Tibial artery (tissue), 4 donors: ENCODE measurements at regions not wholly inside any gene's neighbourhood (a gene's known extent, or its start where the extent isn't known, plus 50 kb on each side); places are given as distances from the start of the nearest gene placed in this dataset.

ENCODE experiments used
- DNase-seq, 2 donors: peaks; one replicate each; pipeline ENCODE4 v3.0.0-alpha.2; 2019
- H3K27ac ChIP-seq, 2 donors: fragments of 200-600 bp; sonication (generic) in 1 of 2; 1 replicate in 1 of 2; 2 replicates in 1 of 2; pipeline ENCODE4 v1.5.1; 2018 to 2019; ENCODE audit warnings: mild to moderate bottlenecking in 1 of 2
- H3K27me3 ChIP-seq, 2 donors: fragments of 200-600 bp; sonication (generic) in 1 of 2; one replicate each; pipeline versions ENCODE4 v1.5.1 to v1.6.0; 2016 to 2019
- H3K36me3 ChIP-seq, 3 donors: fragments of 200-600 bp; sonication (generic) in 2 of 3; one replicate each; pipeline ENCODE4 v1.5.1; 2016 to 2019; ENCODE audit warnings: mild to moderate bottlenecking in 2 of 3
- H3K4me1 ChIP-seq, 4 donors: fragments of 200-600 bp; sonication (generic) in 2 of 4; 1 replicate in 3 of 4; 2 replicates in 1 of 4; pipeline ENCODE4 v1.5.1; 2016 to 2019
- H3K4me3 ChIP-seq, 2 donors: fragments of 200-600 bp; sonication (generic) in 1 of 2; 1 replicate in 1 of 2; 2 replicates in 1 of 2; pipeline ENCODE4 v1.5.1; 2018 to 2019; ENCODE audit warnings: mild to moderate bottlenecking in 2 of 2
- H3K9me3 ChIP-seq, 3 donors: fragments of 200-600 bp; sonication (generic) in 1 of 3; one replicate each; pipeline ENCODE4 v1.5.1; 2016 to 2019
- intact Hi-C: fragments of 100-400 bp; cut with DNase I; formaldehyde crosslinking; loops from one replicate; pipeline ENCODE4 v1.15.0; 2023; ENCODE audit warnings: low total_unique reads
- TF ChIP-seq, protein P1 (sequence below), 2 experiments: fragments of 200-600 bp in 1 of 2; fragments of 450-650 bp in 1 of 2; IDR thresholded peaks; one replicate each; pipeline ENCODE4 v1.5.1; 2017 to 2019; ENCODE audit warnings: antibody characterized with exemption in 2 of 2, mild to moderate bottlenecking in 1 of 2, moderate library complexity in 1 of 2

DNA sequence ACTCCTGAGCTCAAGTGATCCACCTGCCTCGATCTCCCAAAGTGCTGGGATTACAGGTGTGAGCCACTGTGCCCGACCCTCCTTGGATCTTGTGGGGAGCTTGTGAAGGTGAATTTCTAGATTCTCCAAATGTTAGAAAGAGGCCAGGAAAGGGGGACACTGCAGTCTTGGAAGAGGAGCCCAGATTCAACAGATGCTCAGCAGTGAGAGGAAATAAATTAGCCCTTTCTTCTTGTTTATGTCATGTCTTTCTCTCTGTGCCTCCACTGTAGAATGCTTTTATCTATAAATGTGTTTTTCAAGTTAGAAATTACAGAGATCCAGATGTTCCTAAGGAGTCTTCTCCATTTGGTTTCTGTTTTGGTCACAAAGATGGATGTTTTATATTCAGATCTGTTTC, 346.6 kb upstream of the KAZN start:
- TF ChIP-seq, protein P1, sequence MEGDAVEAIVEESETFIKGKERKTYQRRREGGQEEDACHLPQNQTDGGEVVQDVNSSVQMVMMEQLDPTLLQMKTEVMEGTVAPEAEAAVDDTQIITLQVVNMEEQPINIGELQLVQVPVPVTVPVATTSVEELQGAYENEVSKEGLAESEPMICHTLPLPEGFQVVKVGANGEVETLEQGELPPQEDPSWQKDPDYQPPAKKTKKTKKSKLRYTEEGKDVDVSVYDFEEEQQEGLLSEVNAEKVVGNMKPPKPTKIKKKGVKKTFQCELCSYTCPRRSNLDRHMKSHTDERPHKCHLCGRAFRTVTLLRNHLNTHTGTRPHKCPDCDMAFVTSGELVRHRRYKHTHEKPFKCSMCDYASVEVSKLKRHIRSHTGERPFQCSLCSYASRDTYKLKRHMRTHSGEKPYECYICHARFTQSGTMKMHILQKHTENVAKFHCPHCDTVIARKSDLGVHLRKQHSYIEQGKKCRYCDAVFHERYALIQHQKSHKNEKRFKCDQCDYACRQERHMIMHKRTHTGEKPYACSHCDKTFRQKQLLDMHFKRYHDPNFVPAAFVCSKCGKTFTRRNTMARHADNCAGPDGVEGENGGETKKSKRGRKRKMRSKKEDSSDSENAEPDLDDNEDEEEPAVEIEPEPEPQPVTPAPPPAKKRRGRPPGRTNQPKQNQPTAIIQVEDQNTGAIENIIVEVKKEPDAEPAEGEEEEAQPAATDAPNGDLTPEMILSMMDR (IDR thresholded peaks at IDR 0.05), result no peak
- H3K27ac ChIP-seq, result no peak overlapping the region
- DNase-seq, result no peak
- no peaks in the 10 kb centered on the region for H3K9me3 ChIP-seq
- peaks cover 0 to 5% of the 10 kb centered on the region in 2 donors for H3K27me3 ChIP-seq
- no peaks in the 10 kb centered on the region for H3K4me1 ChIP-seq
- no peaks in the 10 kb centered on the region for H3K36me3 ChIP-seq
- H3K4me3 ChIP-seq, result no peak overlapping the region
- intact Hi-C loops, result no loop called here

DNA sequence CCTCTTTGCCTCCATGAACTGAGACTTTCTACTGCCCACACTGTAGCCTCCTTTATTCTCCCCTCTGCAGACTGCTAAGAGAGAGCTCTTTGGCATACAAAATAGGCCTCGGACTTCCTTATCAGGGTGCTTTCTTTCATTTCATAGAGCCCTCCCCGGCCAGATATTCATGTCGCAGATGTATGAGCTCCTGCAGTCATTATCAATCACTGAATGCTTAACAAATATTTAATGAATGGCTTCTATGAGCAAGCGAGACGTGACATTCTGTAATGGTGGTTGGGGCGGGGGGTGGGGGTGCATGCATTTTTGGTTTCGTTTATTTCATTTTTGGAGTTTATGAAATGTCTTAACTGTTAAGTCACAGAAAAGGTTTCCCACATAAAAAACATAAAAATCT, 344.8 kb upstream of the KAZN start:
- H3K27me3 ChIP-seq, result peaks cover 0 to 3% of the 10 kb centered on the region in 2 donors
- intact Hi-C loops, result no loop called here
- H3K27ac ChIP-seq, result no peak overlapping the region
- H3K9me3 ChIP-seq, result no peaks in the 10 kb centered on the region
- TF ChIP-seq, protein P1 (IDR thresholded peaks at IDR 0.05), result no peak
- no peaks in the 10 kb centered on the region for H3K4me1 ChIP-seq
- H3K36me3 ChIP-seq, result no peaks in the 10 kb centered on the region
- H3K4me3 ChIP-seq, result no peak overlapping the region
- DNase-seq, result no peak

DNA sequence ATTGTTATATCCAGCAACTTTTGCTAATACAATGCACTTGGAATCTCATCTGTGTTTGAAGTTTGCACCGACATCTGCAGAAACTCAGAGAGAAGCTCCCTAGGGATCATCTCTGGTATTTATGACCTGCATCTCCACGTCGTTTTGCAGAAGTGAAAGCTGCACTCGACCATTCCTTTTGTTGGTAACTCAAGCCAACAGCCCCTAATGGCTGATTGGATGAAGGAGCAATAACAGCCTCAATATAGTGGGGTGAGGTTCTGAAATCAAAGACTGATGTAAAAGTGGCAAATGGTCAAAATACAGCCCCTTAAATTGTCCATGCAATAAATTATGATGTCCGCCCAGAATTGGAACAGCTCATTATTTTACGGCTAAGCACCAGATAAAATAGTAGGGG, 344.2 kb upstream of the KAZN start:
- H3K27me3 ChIP-seq, result peaks cover 0 to 6% of the 10 kb centered on the region in 2 donors
- TF ChIP-seq, protein P1 (IDR thresholded peaks at IDR 0.05), result no peak
- no peak overlapping the region for H3K4me3 ChIP-seq
- no peaks in the 10 kb centered on the region for H3K36me3 ChIP-seq
- intact Hi-C loops, result no loop called here
- H3K4me1 ChIP-seq, result no peaks in the 10 kb centered on the region
- DNase-seq, result no peak
- H3K27ac ChIP-seq, result no peak overlapping the region
- H3K9me3 ChIP-seq, result no peaks in the 10 kb centered on the region

DNA sequence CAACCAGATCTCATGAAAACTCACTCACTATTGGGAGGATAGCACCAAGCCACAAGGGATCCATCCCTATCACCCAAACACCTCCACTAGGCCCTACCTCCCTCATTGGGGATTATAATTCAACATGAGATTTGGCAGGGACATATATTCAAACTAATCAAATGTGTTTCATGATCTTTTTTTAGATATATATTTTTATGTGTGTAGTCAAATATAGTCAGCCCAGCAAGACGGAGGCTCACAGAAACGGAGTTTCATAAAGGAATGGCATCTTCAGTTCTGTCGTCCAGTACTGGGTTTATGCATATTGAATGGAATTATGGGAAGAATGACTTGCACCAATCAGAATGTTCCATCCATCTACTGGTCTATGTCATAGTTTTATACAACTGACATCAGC, 343.3 kb upstream of the KAZN start:
- H3K4me1 ChIP-seq, result no peaks in the 10 kb centered on the region
- no peak overlapping the region for H3K27ac ChIP-seq

DNA sequence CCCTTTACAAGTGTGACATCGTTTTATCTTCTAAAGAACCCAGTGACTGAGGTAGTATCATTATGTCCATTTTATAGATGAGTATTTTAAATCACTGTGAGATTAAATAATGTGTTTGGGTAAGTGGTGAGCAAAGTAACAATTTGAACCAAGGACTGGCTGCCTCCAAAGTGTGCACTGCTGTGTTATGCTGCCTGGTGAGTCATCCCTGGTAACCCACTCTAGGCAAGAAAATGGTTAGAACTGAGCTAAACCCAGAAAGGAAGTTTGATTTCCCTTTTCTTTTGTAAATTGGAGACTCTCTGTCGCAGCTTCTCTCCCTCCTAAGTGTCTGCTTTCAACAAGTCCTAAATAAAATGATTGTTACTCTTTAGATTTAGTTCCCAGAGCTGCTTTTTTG, 342.8 kb upstream of the KAZN start:
- Histone ChIP-seq H3K4me3 (no peak overlapping the region), H3K36me3 (no peaks in the 10 kb centered on the region), H3K27me3 (peaks cover 0 to 16% of the 10 kb centered on the region in 2 donors), H3K9me3 (no peaks in the 10 kb centered on the region), H3K4me1 (no peaks in the 10 kb centered on the region), H3K27ac (no peak overlapping the region)
- TF ChIP-seq, protein P1 (IDR thresholded peaks at IDR 0.05), result no peak
- intact Hi-C loops, result no loop called here
- DNase-seq, result no peak

More for the DNA sequence above, 343.3 kb upstream of the KAZN start:
- H3K4me3 ChIP-seq, result no peak overlapping the region
- TF ChIP-seq, protein P1 (IDR thresholded peaks at IDR 0.05), result no peak
- H3K9me3 ChIP-seq, result no peaks in the 10 kb centered on the region
- H3K27me3 ChIP-seq, result peaks cover 0 to 12% of the 10 kb centered on the region in 2 donors
- intact Hi-C loops, result no loop called here
- H3K36me3 ChIP-seq, result no peaks in the 10 kb centered on the region
- DNase-seq, result no peak

DNA sequence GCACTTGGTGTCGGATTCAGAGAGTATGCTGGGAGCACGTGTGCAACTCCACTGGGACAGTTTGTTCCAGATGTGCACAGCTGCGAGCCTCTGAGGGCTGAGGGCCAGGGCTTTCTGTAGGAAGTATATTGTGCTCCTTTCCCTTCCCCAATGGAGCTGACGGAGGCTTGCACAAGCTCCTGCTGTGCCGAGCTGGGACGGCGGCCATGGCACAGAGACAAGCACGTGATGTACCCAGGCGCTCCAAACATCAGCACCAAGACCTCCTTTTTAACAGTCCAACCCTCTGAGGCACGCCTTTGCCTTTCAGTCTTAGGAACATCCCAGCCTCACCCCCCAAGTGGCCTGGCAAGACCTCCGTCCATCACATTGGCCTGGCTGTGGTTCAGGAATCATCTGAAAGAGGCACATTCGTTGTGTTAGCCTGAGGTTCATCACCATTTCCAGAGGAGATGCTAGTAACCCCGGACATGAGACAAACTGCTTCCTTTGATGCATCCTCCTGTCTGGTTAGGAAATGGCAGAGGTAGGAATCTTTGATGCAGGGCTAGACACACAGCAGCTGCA, 339.2 kb upstream of the KAZN start:
- peak; percentile 87 to 92 for DNase-seq
- Histone ChIP-seq H3K27ac (no peak overlapping the region), H3K4me1 (no peaks in the 10 kb centered on the region), H3K9me3 (no peaks in the 10 kb centered on the region), H3K36me3 (no peaks in the 10 kb centered on the region), H3K27me3 (peaks cover 0 to 45% of the 10 kb centered on the region in 2 donors), H3K4me3 (no peak overlapping the region)
- intact Hi-C loops, result no loop called here
- TF ChIP-seq, protein P1 (IDR thresholded peaks at IDR 0.05), result no peak
